ENCODE measurements at regions not wholly inside any gene's neighbourhood (a gene's known extent, or its start where the extent isn't known, plus 50 kb on each side); places are given as distances from the start of the nearest gene placed in this dataset.

GRCh38 chr11:45394294-45395085, 108.3 kb upstream of the SYT13 start:
- TF ChIP-seq CTCF (conservative IDR thresholded peaks at IDR 0.05) (no peak), ZFX (IDR thresholded peaks at IDR 0.05) (no peak)

All from C4-2B (cell line).